GM13976 (cell line): ENCODE measurements at regions not wholly inside any gene's neighbourhood (a gene's known extent, or its start where the extent isn't known, plus 50 kb on each side); places are given as distances from the start of the nearest gene placed in this dataset.

Experiments
- DNase-seq: peaks from one replicate; pipeline ENCODE4 v3.0.0; 2012; ENCODE audit warnings: low spot score
- in situ Hi-C: fragments of 300-500 bp; cut with MboI; formaldehyde crosslinking; loops from one replicate; pipeline ENCODE4 v1.12.0; 2022; ENCODE audit warnings: low sequenced_read_pairs, mixed read lengths, inconsistent platforms; ENCODE audit not compliant: unreplicated experiment
- TF ChIP-seq, protein P1 (sequence below): IDR thresholded peaks from 2 replicates; pipeline ENCODE4 v1.5.1; 2012; ENCODE audit warnings: borderline replicate concordance, mild to moderate bottlenecking; ENCODE audit not compliant: insufficient read depth; ENCODE audit errors: extremely low read depth, missing control alignments, control extremely low read depth

DNA sequence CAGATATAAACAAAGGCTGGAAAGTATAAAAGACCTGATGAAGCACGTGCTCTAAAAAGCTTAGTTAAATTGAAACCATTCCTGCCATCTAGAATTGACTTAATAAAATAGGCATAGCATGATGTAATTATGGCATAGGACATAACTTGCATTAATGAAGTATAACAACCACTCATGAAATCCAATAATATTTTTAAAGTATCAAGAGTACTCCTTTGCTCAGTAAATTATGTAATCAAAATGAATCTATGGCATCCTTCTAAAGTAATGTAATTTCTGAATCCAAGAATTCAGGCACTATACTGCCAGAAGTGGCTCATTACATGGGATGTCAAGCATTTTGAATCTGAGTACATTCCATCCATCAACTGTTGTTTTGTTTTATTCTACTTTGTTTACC lies 548.5 kb upstream of the NRP1 start:
- TF ChIP-seq, protein P1, sequence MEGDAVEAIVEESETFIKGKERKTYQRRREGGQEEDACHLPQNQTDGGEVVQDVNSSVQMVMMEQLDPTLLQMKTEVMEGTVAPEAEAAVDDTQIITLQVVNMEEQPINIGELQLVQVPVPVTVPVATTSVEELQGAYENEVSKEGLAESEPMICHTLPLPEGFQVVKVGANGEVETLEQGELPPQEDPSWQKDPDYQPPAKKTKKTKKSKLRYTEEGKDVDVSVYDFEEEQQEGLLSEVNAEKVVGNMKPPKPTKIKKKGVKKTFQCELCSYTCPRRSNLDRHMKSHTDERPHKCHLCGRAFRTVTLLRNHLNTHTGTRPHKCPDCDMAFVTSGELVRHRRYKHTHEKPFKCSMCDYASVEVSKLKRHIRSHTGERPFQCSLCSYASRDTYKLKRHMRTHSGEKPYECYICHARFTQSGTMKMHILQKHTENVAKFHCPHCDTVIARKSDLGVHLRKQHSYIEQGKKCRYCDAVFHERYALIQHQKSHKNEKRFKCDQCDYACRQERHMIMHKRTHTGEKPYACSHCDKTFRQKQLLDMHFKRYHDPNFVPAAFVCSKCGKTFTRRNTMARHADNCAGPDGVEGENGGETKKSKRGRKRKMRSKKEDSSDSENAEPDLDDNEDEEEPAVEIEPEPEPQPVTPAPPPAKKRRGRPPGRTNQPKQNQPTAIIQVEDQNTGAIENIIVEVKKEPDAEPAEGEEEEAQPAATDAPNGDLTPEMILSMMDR, result no peak
- no peak for DNase-seq
- in situ Hi-C loops, result no loop called here

DNA sequence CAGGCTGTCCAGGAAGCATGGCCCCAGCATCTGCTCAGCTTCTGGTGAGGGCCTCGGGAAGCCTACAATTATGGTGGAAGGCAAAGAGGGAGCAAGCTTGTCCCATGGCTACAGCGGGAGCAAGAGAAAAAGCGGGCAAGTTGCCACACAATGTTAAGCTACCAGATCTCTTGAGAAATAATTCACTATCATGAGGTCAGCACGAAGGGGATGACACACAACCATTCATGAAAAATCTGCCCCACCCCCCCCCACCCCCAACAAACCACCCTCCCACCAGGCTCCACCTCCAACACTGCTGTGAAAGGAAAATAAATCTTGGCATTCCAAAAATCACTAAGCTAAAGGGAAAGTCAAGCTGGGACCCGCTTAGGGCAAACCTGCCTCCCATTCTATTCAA lies 545.8 kb upstream of the NRP1 start:
- in situ Hi-C loops, result no loop called here
- no peak for DNase-seq

DNA sequence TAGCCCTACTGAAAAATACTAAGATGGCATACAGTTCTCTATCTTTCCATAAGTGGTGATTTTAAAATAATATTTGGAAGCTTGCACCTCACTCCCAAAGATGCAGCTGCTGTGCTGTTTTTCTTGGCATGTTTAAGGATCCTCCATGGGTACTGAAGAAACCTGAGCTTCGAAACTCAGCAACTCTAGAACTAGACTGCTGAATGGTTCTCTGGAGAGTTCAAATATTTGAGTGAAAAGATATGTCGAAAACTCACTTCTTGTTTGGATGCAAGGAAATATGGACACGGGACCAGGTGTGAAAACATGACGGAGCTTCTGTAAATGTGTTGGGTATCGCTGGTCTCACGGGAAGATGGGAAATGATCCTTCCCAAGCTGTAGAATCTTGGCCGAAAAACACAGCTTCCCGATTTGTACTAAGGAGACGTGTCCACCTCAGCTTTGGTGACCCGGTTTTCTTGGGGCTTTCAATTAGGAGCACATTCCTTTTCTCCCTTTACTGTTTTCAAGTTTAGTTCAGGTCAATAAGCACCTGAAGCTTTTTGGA lies 543.8 kb upstream of the NRP1 start:
- TF ChIP-seq, protein P1, result no peak
- in situ Hi-C loops, result no loop called here
- no peak for DNase-seq

More for the DNA sequence above, 545.8 kb upstream of the NRP1 start:
- TF ChIP-seq, protein P1, result no peak

DNA sequence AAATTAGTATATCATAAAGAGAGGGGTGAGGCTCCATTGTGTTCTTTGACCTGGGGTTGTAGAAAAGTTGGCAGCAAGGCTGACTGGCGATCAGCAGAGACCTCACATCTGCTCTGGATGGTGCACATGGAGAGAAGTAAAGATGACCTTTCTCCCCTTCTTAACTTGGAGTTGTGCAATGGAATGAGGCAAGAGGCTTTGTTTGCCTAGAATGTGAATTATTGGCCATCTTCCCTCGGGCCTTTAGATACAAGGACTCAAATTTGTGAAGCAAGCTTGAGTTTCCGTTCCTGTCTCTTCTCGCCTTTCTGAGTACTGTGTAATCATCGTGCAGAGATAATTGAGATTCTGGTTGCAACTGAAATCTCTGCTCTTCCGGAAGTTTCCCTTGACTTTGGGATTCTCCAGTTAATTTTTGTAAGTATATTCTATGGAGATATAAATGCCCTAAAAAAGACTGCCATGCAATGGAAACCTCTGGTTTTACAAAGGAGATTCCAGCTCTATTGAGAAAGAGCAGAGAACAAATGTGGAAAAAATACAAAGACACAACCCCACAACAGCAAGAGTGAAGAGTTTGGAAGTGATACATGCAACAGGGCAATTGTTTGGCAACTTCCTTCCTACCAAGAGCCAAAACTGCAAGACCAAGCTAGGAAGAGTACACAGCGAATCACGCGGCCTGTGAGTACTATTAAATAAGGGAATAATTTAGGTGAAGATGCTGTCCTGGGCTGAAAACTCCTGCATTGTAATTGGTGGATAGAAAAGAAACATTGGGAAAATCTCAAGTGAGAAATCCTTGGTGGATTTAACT lies 542.3 kb upstream of the NRP1 start:
- in situ Hi-C loops, result no loop called here
- DNase-seq, result no peak
- TF ChIP-seq, protein P1, result no peak

DNA sequence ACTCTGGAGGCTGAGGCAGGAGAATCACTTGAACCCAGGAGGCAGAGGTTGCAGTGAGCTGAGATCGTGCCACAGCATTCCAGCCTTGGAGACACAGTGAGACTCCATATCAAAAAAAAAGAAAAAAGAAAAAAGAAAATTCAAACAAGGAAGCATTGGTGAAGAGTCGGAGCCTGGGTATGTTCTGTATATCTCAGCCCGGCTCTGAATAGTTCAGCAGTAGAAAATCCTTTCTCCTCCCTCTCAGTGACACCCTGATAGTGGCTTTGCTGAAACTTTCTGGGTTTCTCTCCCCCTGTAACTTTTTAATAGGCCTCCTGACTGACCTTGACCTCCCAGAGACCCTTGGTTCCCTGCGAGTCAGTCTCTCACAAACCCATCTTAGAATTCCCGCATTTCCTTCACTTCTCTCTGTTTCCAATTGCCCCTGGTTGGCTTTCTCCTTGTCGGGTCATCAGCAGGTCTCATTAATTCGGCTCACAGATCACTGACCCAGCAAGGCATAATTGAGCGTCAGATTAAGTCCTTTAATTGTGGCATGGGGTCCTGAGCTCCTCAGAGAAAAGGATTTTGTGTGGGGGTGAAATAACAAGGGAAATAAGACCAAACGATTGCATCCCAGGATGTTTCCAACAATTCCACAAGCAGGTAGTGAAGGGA lies 541.6 kb upstream of the NRP1 start:
- in situ Hi-C loops, result no loop called here
- no peak for DNase-seq

More for the DNA sequence above, 541.6 kb upstream of the NRP1 start:
- TF ChIP-seq, protein P1, result no peak
